WERI-Rb-1 (cell line): ENCODE measurements at regions not wholly inside any gene's neighbourhood (a gene's known extent, or its start where the extent isn't known, plus 50 kb on each side); places are given as distances from the start of the nearest gene placed in this dataset.

Experiments used
- DNase-seq: peaks from one replicate; pipeline ENCODE4 v3.0.0-alpha.2; 2020
- H3K27ac ChIP-seq: fragments of 250-450 bp; sonication (Bioruptor Pico); 2 replicates; pipeline ENCODE4 v1.5.1; 2020; ENCODE audit warnings: mild to moderate bottlenecking, moderate library complexity
- H3K27me3 ChIP-seq: fragments of 250-450 bp; sonication (Bioruptor Pico); 2 replicates; pipeline ENCODE4 v1.5.1; 2021; ENCODE audit warnings: mild to moderate bottlenecking, low read depth, moderate library complexity; ENCODE audit not compliant: insufficient read depth, severe bottlenecking
- H3K36me3 ChIP-seq: fragments of 250-450 bp; sonication (Bioruptor Pico); 2 replicates; pipeline ENCODE4 v1.5.1; 2020; ENCODE audit warnings: mild to moderate bottlenecking, moderate library complexity
- H3K4me3 ChIP-seq: 2 replicates; pipeline ENCODE4 v1.5.1; 2011; ENCODE audit warnings: low read depth, mild to moderate bottlenecking, control low read depth, low read length
- H3K9me3 ChIP-seq: fragments of 250-450 bp; sonication (Bioruptor Pico); 2 replicates; pipeline ENCODE4 v1.5.1; 2021; ENCODE audit warnings: mild to moderate bottlenecking, moderate library complexity; ENCODE audit not compliant: severe bottlenecking
- TF ChIP-seq, protein P1 (sequence below): IDR thresholded peaks from 2 replicates; pipeline ENCODE4 v1.5.1; 2011; ENCODE audit warnings: low read depth, mild to moderate bottlenecking, control low read depth, inconsistent platforms, low read length

DNA sequence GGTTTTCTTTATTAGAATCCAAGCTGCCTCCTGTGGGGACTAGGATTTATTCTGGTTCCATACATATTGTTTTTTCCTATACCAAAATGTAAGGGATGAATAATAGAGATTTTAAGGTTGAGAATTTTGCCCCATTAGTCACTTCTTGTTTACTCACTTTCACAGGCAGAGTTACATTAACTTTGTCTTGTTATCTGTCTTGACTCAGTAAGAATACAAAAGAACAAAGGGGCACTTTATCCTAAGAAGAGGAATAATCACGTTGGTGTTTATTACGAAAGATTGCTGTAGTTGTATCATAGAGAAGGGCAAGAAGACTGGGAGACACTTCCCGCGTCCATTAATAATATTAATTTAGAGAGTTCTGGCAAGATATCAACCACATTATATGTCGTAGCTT, 599.7 kb upstream of the FTMT start:
- Histone ChIP-seq H3K36me3 (no peaks in the 10 kb centered on the region), H3K4me3 (no peak overlapping the region), H3K9me3 (no peaks in the 10 kb centered on the region), H3K27me3 (no peaks in the 10 kb centered on the region), H3K27ac (no peak overlapping the region)
- no peak for DNase-seq
- TF ChIP-seq, protein P1, sequence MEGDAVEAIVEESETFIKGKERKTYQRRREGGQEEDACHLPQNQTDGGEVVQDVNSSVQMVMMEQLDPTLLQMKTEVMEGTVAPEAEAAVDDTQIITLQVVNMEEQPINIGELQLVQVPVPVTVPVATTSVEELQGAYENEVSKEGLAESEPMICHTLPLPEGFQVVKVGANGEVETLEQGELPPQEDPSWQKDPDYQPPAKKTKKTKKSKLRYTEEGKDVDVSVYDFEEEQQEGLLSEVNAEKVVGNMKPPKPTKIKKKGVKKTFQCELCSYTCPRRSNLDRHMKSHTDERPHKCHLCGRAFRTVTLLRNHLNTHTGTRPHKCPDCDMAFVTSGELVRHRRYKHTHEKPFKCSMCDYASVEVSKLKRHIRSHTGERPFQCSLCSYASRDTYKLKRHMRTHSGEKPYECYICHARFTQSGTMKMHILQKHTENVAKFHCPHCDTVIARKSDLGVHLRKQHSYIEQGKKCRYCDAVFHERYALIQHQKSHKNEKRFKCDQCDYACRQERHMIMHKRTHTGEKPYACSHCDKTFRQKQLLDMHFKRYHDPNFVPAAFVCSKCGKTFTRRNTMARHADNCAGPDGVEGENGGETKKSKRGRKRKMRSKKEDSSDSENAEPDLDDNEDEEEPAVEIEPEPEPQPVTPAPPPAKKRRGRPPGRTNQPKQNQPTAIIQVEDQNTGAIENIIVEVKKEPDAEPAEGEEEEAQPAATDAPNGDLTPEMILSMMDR, result no peak

DNA sequence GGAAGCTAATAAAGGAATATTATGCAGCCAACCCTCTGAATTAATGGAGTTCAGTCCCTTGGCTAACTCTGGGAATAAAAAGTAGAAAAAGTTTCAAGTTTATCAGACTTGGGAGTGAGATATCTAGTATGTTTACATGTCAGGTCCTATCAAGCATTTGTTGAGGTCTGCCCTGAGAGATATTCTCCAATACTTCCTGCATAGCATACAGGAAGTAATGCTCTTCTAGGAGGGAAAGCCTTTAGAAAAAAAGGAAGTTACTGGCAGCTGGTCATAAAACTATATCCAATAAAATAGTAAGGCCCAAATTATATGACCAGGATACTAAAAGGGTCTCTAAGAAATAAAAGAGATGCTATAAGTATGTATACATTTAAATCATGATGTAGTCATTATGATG, 594.1 kb upstream of the FTMT start:
- Histone ChIP-seq H3K27me3 (no peaks in the 10 kb centered on the region), H3K4me3 (no peak overlapping the region), H3K36me3 (no peaks in the 10 kb centered on the region), H3K27ac (no peak overlapping the region), H3K9me3 (no peaks in the 10 kb centered on the region)
- TF ChIP-seq, protein P1, result no peak
- DNase-seq, result no peak

DNA sequence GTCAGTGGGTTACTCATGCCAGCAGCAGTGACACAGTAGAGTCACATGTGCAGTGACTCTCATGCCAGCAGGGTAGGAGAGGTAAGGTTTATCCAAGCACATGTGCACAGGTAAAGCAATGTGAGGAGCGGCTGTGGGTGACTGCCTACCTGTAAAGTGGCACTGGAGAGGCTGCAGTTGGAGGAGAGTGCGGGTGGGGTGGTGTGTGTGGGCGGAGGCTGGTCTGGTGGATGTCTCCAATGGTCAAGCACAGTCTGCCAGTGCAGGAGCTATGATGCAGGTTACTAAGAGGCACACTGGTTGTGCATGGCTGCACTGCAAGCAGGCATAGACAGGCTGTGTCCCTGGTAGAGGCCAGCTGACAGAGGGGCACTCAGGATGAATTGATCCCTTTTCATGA, 588.2 kb upstream of the FTMT start:
- no peaks in the 10 kb centered on the region for H3K27me3 ChIP-seq
- no peaks in the 10 kb centered on the region for H3K36me3 ChIP-seq
- DNase-seq, result no peak
- no peaks in the 10 kb centered on the region for H3K9me3 ChIP-seq
- no peak overlapping the region for H3K27ac ChIP-seq
- TF ChIP-seq, protein P1, result no peak
- H3K4me3 ChIP-seq, result no peak overlapping the region

DNA sequence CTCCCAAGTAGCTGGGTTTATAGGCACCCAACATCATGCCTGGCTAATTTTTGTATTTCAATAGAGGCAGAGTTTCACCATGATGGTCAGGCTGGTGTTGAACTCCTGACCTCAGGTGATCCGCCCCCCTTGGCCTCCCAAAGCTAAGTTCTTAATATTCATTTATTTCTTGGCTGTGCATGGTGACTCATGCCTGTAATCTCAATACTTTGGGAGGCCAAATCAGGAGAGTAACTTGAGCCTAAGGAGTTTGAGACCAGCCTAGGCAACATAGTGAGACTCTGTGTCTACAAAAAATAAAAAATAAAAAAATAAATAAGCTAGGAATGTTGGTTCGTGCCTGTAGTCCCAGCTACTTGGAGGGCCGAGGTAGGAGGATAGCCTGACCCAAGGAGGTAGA, 587.1 kb upstream of the FTMT start:
- Histone ChIP-seq H3K9me3 (no peaks in the 10 kb centered on the region), H3K27me3 (no peaks in the 10 kb centered on the region), H3K4me3 (no peak overlapping the region), H3K36me3 (no peaks in the 10 kb centered on the region), H3K27ac (no peak overlapping the region)
- no peak for DNase-seq
- TF ChIP-seq, protein P1, result no peak

DNA sequence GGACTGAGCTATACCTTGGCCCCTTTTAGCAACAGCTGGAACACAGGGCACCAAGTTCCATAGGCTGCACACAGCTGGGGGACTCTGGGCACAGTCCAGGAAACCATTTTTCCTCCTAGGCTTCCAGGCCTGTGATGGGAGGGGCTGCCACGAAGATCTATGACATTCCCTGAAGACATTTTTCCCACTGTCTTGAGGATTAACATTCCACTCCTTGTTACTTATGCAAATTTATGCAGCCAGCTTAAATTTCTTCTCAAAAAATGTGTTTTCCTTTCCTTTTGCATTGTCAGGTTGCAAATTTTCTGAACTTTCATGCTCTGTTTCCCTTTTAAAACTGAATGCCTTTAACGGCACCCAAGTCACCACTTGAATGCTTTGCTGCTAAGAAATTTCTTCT, 580.1 kb upstream of the FTMT start:
- Histone ChIP-seq H3K4me3 (no peak overlapping the region), H3K27ac (no peak overlapping the region), H3K36me3 (no peaks in the 10 kb centered on the region), H3K9me3 (no peaks in the 10 kb centered on the region), H3K27me3 (no peaks in the 10 kb centered on the region)
- no peak for DNase-seq
- TF ChIP-seq, protein P1, result no peak

DNA sequence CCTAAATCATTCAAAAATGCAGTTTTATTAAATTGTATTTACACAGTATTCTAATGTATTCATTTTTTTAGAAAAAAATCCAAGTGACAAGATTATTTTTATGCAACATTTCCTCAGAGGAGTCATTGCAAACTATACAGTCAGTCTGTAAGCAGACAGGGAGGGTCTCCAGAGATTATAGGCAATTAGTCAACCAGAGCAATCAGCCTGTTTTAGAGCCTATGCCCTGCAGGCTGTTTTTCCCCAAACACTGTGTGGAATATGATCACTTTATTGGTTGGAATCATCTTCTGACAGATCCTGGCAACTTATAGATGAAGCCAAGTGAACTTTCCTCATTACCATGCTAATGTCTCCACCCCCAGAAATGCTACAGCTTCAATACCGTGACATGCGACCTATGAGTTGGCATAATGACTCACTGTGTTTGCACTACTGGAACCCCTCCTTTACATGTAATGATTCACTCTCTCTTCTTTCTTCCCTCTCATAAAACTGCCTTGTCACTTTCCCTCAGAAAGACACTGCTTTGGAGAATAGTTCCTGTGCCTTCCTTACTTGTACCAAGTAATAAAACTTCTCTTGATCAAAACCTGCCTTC, 577.7 kb upstream of the FTMT start:
- no peak for DNase-seq
- Histone ChIP-seq H3K27me3 (no peaks in the 10 kb centered on the region), H3K27ac (no peak overlapping the region), H3K4me3 (no peak overlapping the region), H3K9me3 (no peaks in the 10 kb centered on the region), H3K36me3 (no peaks in the 10 kb centered on the region)
- TF ChIP-seq, protein P1, result no peak
